Upper lobe of right lung (tissue), 1 donor: ENCODE measurements at regions not wholly inside any gene's neighbourhood (a gene's known extent, or its start where the extent isn't known, plus 50 kb on each side); places are given as distances from the start of the nearest gene placed in this dataset.

Experiments
- ATAC-seq: fragments of 200-7000 bp; cut with Tn5 transposase; one replicate; pipeline ENCODE4 v1.9.1; 2020; ENCODE audit warnings: mild to moderate bottlenecking, moderate library complexity
- DNase-seq: peaks from one replicate; pipeline ENCODE4 v3.0.0-alpha.2; 2020
- H3K27ac ChIP-seq: fragments of 200-600 bp; one replicate; pipeline ENCODE4 v1.8.0; 2022
- H3K27me3 ChIP-seq: fragments of 200-600 bp; one replicate; pipeline ENCODE4 v1.8.0; 2022; ENCODE audit warnings: mild to moderate bottlenecking
- H3K36me3 ChIP-seq: fragments of 200-600 bp; one replicate; pipeline ENCODE4 v1.8.0; 2022
- H3K4me1 ChIP-seq: fragments of 200-600 bp; one replicate; pipeline ENCODE4 v1.8.0; 2022
- H3K4me3 ChIP-seq: fragments of 200-600 bp; one replicate; pipeline ENCODE4 v1.8.0; 2022; ENCODE audit warnings: mild to moderate bottlenecking
- H3K9me3 ChIP-seq: fragments of 200-600 bp; one replicate; pipeline ENCODE4 v1.8.0; 2022
- CTCF ChIP-seq: fragments of 200-600 bp; IDR thresholded peaks from one replicate; pipeline ENCODE4 v1.8.0; 2022; ENCODE audit warnings: antibody characterized with exemption
- intact Hi-C: fragments of 100-400 bp; cut with DNase I; formaldehyde crosslinking; loops from one replicate; pipeline ENCODE4 v1.11.0; 2022
- donor health status: DM: no; HTN: yes; CAD: no; lungs with severe emphysema.

GRCh38 chr13:53326716-53327115 lies 298.1 kb downstream of the OLFM4 start:
- Histone ChIP-seq H3K9me3 (no peaks in the 10 kb centered on the region), H3K4me1 (no peaks in the 10 kb centered on the region), H3K27me3 (no peaks in the 10 kb centered on the region), H3K4me3 (no peak overlapping the region), H3K36me3 (no peaks in the 10 kb centered on the region), H3K27ac (no peak overlapping the region)
- DNase-seq (no peak), ATAC-seq (no peak)
- TF ChIP-seq CTCF: no peak
- intact Hi-C loops: no loop called here

- DNase-seq: no peak
- no peak for TF ChIP-seq CTCF
- intact Hi-C loops: no loop called here
- no peaks in the 10 kb centered on the region for H3K9me3 ChIP-seq
- no peak for ATAC-seq
- H3K27ac ChIP-seq: no peak overlapping the region
- H3K4me3 ChIP-seq: no peak overlapping the region
- H3K36me3 ChIP-seq: no peaks in the 10 kb centered on the region
- no peaks in the 10 kb centered on the region for H3K27me3 ChIP-seq
- no peaks in the 10 kb centered on the region for H3K4me1 ChIP-seq
Observed at GRCh38 chr13:53327680-53328315, 299.2 kb downstream of the OLFM4 start.

- no peak overlapping the region for H3K27ac ChIP-seq
- H3K36me3 ChIP-seq: no peaks in the 10 kb centered on the region
- H3K4me1 ChIP-seq: no peaks in the 10 kb centered on the region
- TF ChIP-seq CTCF: no peak
- no peaks in the 10 kb centered on the region for H3K27me3 ChIP-seq
- intact Hi-C loops: no loop called here
- ATAC-seq (no peak), DNase-seq (no peak)
- H3K4me3 ChIP-seq: no peak overlapping the region
- H3K9me3 ChIP-seq: no peaks in the 10 kb centered on the region
Observed at GRCh38 chr13:53336441-53337160, 308.0 kb downstream of the OLFM4 start.

GRCh38 chr13:53338760-53339159 lies 310.1 kb downstream of the OLFM4 start:
- no peak for TF ChIP-seq CTCF
- intact Hi-C loops: no loop called here
- Histone ChIP-seq H3K4me1 (no peaks in the 10 kb centered on the region), H3K36me3 (no peaks in the 10 kb centered on the region), H3K9me3 (no peaks in the 10 kb centered on the region), H3K4me3 (no peak overlapping the region), H3K27ac (no peak overlapping the region), H3K27me3 (no peaks in the 10 kb centered on the region)
- DNase-seq (no peak), ATAC-seq (no peak)

GRCh38 chr13:53340505-53341143 lies 312.0 kb downstream of the OLFM4 start:
- ATAC-seq (no peak), DNase-seq (no peak)
- H3K36me3 ChIP-seq: no peaks in the 10 kb centered on the region
- no peaks in the 10 kb centered on the region for H3K27me3 ChIP-seq
- intact Hi-C loops: no loop called here
- no peak overlapping the region for H3K4me3 ChIP-seq
- H3K27ac ChIP-seq: no peak overlapping the region
- no peaks in the 10 kb centered on the region for H3K4me1 ChIP-seq
- H3K9me3 ChIP-seq: no peaks in the 10 kb centered on the region
- TF ChIP-seq CTCF: no peak
